ENCODE measurements at regions not wholly inside any gene's neighbourhood (a gene's known extent, or its start where the extent isn't known, plus 50 kb on each side); places are given as distances from the start of the nearest gene placed in this dataset.

GRCh38 chr5:110812639-110813038 is 73.8 kb downstream of the SLC25A46 start:
- H3K27me3 ChIP-seq (ENCODE audit: low read depth, low read length) = no peaks in the 10 kb centered on the region
- no peaks in the 10 kb centered on the region for H3K4me1 ChIP-seq (ENCODE audit: low read length)
- H3K27ac ChIP-seq (ENCODE audit: low read length) = no peak overlapping the region
- no peak overlapping the region for H3K4me3 ChIP-seq (ENCODE audit: low read length)
- H3K36me3 ChIP-seq (replicated peaks; ENCODE audit: low read depth, low read length) = no peaks in the 10 kb centered on the region
- no peaks in the 10 kb centered on the region for H4K20me1 ChIP-seq (ENCODE audit: insufficient read depth, low read length)
- H2AFZ ChIP-seq (ENCODE audit: low read depth, low read length) = no peak overlapping the region
- no peaks in the 10 kb centered on the region for H3K79me2 ChIP-seq (ENCODE audit: low read length)
- no peak overlapping the region for H3K9ac ChIP-seq (ENCODE audit: low read length)
- TF ChIP-seq CTCF (IDR thresholded peaks at IDR 0.05; ENCODE audit: low read depth, low read length) = no peak
- TF ChIP-seq EZH2phosphoT487 (IDR thresholded peaks at IDR 0.05; ENCODE audit: low read depth) = no peak
- no peaks in the 10 kb centered on the region for H3K9me3 ChIP-seq (ENCODE audit: insufficient read depth, low read length)
- no peak overlapping the region for H3K4me2 ChIP-seq (ENCODE audit: low read length)

- H3K36me3 ChIP-seq (replicated peaks; ENCODE audit: low read depth, low read length) = no peaks in the 10 kb centered on the region
- H3K79me2 ChIP-seq (ENCODE audit: low read length) = no peaks in the 10 kb centered on the region
- no peak overlapping the region for H3K27ac ChIP-seq (ENCODE audit: low read length)
- no peaks in the 10 kb centered on the region for H3K4me1 ChIP-seq (ENCODE audit: low read length)
- H3K9ac ChIP-seq (ENCODE audit: low read length) = no peak overlapping the region
- no peak overlapping the region for H3K4me2 ChIP-seq (ENCODE audit: low read length)
- TF ChIP-seq CTCF (IDR thresholded peaks at IDR 0.05; ENCODE audit: low read depth, low read length) = no peak
- H3K9me3 ChIP-seq (ENCODE audit: insufficient read depth, low read length) = no peaks in the 10 kb centered on the region
- H3K4me3 ChIP-seq (ENCODE audit: low read length) = no peak overlapping the region
- H2AFZ ChIP-seq (ENCODE audit: low read depth, low read length) = no peak overlapping the region
- H4K20me1 ChIP-seq (ENCODE audit: insufficient read depth, low read length) = no peaks in the 10 kb centered on the region
- no peaks in the 10 kb centered on the region for H3K27me3 ChIP-seq (ENCODE audit: low read depth, low read length)
These were observed 77.3 kb downstream of the SLC25A46 start for GRCh38 chr5:110815916-110816605.

GRCh38 chr5:110817459-110817858 is 78.7 kb downstream of the SLC25A46 start:
- Histone ChIP-seq H3K27me3 (ENCODE audit: low read depth, low read length) (no peaks in the 10 kb centered on the region), H3K4me2 (ENCODE audit: low read length) (no peak overlapping the region), H3K4me1 (ENCODE audit: low read length) (no peaks in the 10 kb centered on the region), H4K20me1 (ENCODE audit: insufficient read depth, low read length) (no peaks in the 10 kb centered on the region), H3K27ac (ENCODE audit: low read length) (no peak overlapping the region), H3K79me2 (ENCODE audit: low read length) (no peaks in the 10 kb centered on the region), H2AFZ (ENCODE audit: low read depth, low read length) (no peak overlapping the region), H3K36me3 (replicated peaks; ENCODE audit: low read depth, low read length) (no peaks in the 10 kb centered on the region), H3K4me3 (ENCODE audit: low read length) (no peak overlapping the region), H3K9ac (ENCODE audit: low read length) (no peak overlapping the region), H3K9me3 (ENCODE audit: insufficient read depth, low read length) (no peaks in the 10 kb centered on the region)
- TF ChIP-seq EZH2phosphoT487 (IDR thresholded peaks at IDR 0.05; ENCODE audit: low read depth) (no peak), CTCF (IDR thresholded peaks at IDR 0.05; ENCODE audit: low read depth, low read length) (no peak)

- Histone ChIP-seq H3K27ac (ENCODE audit: low read length) (no peak overlapping the region), H3K4me3 (ENCODE audit: low read length) (no peak overlapping the region), H3K79me2 (ENCODE audit: low read length) (no peaks in the 10 kb centered on the region), H4K20me1 (ENCODE audit: insufficient read depth, low read length) (no peaks in the 10 kb centered on the region), H3K9ac (ENCODE audit: low read length) (no peak overlapping the region), H3K9me3 (ENCODE audit: insufficient read depth, low read length) (peaks cover 11% of the 10 kb centered on the region; the same call in 1 of the 2 replicates), H3K4me1 (ENCODE audit: low read length) (no peaks in the 10 kb centered on the region), H3K36me3 (replicated peaks; ENCODE audit: low read depth, low read length) (no peaks in the 10 kb centered on the region), H3K4me2 (ENCODE audit: low read length) (no peak overlapping the region), H3K27me3 (ENCODE audit: low read depth, low read length) (no peaks in the 10 kb centered on the region), H2AFZ (ENCODE audit: low read depth, low read length) (no peak overlapping the region)
- no peak for TF ChIP-seq EZH2phosphoT487 (IDR thresholded peaks at IDR 0.05; ENCODE audit: low read depth)
- TF ChIP-seq CTCF (IDR thresholded peaks at IDR 0.05; ENCODE audit: low read depth, low read length) = no peak
These were observed 84.8 kb downstream of the SLC25A46 start for GRCh38 chr5:110823571-110823970.
